ENCODE measurements at regions not wholly inside any gene's neighbourhood (a gene's known extent, or its start where the extent isn't known, plus 50 kb on each side); places are given as distances from the start of the nearest gene placed in this dataset.

GRCh38 chr13:29901710-29902631 lies 51.6 kb upstream of the UBL3 start:
- DNase-seq (ENCODE audit: unreplicated experiment), result peak; percentile 94
- CTCF ChIA-PET, result interaction anchor here (0.8 to 2.4 kb wide), 6 partner anchors 22 to 210 kb away, joined by 3 to 14 read pairs (median 6); no protein-coding TSS in a partner anchor

More at GRCh38 chr13:29901710-29902631, 51.6 kb upstream of the UBL3 start:
- intact Hi-C loops (cut with micrococcal nuclease), result loop anchor here (1.0 to 2.0 kb wide), 2 partner anchors 23 to 52 kb away; partner anchors contain the start of gene UBL3
- BruUV-seq (replicated peaks), result no TSS peak
- Mint-ChIP-seq H3K9me3 (ENCODE audit: unreplicated experiment) (no peaks in the 10 kb centered on the region), H3K27ac (ENCODE audit: low read depth, unreplicated experiment) (peak overlapping the region; percentile 90), H3K4me3 (ENCODE audit: unreplicated experiment) (peak overlapping the region; percentile 59), H3K36me3 (ENCODE audit: insufficient read depth, unreplicated experiment) (no peaks in the 10 kb centered on the region), H3K4me1 (ENCODE audit: insufficient read depth, unreplicated experiment) (peaks cover 27% of the 10 kb centered on the region), H3K27me3 (ENCODE audit: insufficient read depth, unreplicated experiment) (no peaks in the 10 kb centered on the region)
- POLR2A ChIA-PET, result interaction anchor here (0.6 to 6.3 kb wide), 20 partner anchors 9 to 467 kb away, joined by 3 to 133 read pairs (median 4); partner anchors contain the start of gene UBL3
- TF ChIP-seq CTCF (IDR thresholded peaks at IDR 0.05; ENCODE audit: unreplicated experiment), result no peak

Data from MCF 10A (cell line).